GM21447 (cell line): ENCODE measurements at regions not wholly inside any gene's neighbourhood (a gene's known extent, or its start where the extent isn't known, plus 50 kb on each side); places are given as distances from the start of the nearest gene placed in this dataset.

Source experiments
- ATAC-seq: cut with Tn5 transposase; IDR thresholded peaks from one replicate; pipeline ENCODE4 v1.9.1; 2021; ENCODE audit not compliant: unreplicated experiment

DNA sequence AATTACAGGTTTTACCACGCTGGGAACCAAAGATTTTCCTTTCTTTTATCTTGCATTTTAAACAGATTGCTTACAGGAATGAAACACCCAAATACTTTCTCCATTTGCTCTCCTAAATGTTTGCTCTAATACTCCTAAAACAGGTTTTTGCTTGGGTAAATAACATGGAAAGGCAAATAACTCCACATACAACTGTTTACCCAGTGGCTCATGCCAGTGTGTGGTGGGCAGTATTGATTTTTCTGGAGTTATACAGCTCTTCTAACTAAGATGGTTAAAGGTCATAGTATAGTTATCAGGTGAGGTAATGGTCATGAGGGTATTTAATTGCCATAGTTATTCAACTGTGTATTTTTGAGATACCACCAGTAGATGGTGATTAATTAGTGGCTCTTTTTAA lies 61.2 kb upstream of the RAB27B start:
- no peak for ATAC-seq

GRCh38 chr18:54769526-54770464 lies 58.5 kb upstream of the RAB27B start:
- no peak for ATAC-seq

DNA sequence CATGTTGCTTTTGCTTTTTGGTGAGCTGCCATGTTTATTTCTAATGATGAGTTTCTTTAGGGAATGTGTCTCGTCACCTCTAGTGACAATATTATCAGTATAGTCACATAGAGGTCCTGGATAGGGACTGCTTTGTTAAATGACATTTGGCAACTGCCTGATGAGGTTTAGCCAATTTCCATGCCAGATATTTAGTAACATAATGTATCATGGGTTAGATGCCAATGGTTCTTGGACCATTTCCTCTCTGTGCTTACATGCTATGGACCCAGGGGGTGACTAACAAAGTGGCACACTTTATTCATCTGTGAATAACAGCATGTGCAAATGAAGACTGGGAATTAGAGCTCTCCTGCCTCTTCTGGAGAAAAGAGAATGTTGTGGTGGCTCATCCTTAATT lies 56.2 kb upstream of the RAB27B start:
- ATAC-seq = no peak

GRCh38 chr18:54774423-54774822 lies 53.9 kb upstream of the RAB27B start:
- ATAC-seq = no peak

DNA sequence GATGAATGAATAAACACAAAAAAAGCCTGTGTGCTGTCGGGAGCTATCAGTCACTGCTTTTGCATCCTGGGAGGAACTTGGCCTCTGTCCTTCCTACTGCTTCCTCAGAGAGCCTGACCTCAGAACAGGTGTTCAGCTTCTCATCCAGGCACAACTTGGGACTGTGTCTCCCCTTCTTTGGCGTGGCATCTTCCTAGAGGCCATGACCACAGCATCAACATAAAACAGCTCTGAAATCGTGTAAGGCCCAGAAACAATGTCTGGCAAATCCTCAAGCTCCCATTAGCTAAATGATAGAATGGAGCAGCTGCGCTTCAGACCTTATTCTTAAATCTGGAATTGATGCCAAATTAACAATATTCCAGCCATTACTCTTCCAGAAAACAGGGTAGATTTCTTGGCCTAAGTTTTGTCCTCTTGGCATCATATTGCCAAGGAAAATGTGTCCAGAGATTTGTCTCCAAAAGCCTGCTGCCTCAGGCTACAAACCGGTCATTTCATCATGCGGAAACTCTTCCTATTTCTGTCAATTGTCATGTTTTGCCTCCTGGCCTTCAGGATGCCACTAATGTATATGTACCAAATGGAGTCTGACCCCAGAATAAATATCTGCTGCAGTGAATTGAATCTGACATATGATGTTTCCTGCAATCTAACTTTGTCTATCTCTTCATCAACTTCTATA lies 53.2 kb upstream of the RAB27B start:
- ATAC-seq = no peak

DNA sequence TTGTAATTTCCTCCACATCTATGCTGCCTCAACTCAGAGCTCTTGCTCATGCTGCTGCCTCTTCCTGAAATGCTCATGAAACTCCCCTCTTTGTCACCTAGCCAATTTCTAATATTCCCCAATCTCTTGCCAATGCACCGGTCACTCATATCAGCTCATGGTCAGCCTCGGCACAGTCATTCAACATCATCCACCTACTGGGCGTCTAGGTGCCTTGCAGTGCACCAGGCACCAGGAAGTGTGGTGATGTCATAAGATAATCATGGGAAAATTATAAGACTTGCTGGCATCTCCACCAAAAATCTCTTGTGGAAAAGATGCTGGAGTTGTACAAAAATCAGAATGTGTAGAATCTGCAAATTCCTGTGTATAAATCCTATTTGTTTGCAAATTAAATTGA lies 52.6 kb upstream of the RAB27B start:
- ATAC-seq = no peak

DNA sequence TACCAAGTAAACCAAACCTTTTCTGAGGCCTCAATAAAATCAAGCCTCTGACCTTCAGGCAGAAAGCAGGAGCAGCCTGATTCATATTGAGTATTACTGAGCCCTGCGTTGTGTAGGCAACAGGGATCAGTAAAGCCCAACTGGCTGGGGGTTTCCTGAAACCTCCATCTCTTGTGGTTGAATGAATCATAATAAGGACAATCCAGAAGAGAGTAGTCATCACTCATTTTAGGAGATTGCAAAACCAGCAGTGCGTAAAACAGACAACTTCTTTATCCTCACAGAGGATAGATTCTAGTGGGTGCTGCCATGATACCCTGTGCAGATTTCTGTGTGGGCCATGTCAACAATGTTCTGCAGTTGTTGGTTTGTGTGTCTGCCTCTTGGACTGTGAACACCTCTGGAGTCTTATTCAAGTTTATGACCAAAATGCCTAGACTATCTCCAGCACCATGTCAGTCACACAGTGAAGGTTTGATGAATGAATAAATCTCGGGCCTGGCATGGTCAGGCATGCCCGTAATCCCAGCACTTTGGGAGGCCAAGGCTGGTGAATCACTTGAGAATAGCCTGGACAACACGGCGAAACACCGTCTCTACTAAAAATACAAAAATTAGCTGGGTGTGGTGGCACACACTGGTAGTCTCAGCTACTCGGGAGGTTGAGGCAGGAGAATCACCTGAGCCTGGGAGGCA lies 51.8 kb upstream of the RAB27B start:
- ATAC-seq = peak; percentile 59

GRCh38 chr18:54777118-54777791 lies 51.0 kb upstream of the RAB27B start:
- ATAC-seq = no peak

- ATAC-seq = no peak
Observed at GRCh38 chr18:54777989-54778388, 50.3 kb upstream of the RAB27B start.
